ENCODE measurements at regions not wholly inside any gene's neighbourhood (a gene's known extent, or its start where the extent isn't known, plus 50 kb on each side); places are given as distances from the start of the nearest gene placed in this dataset.

GRCh38 chr12:127861406-127861805, 405.6 kb upstream of the TMEM132C start:
- H3K4me3 Mint-ChIP-seq, result no peak overlapping the region
- ATAC-seq (ENCODE audit: low read depth) (no peak), DNase-seq (no peak)
- H4K20me1 ChIP-seq (ENCODE audit: control insufficient read depth, insufficient read depth, low read length, poor library complexity, severe bottlenecking), result no peaks in the 10 kb centered on the region
- no peaks in the 10 kb centered on the region for H3K4me1 Mint-ChIP-seq
- no peak overlapping the region for H3K27ac ChIP-seq (ENCODE audit: low read length in 2 of 2)
- H3K79me2 ChIP-seq (ENCODE audit: control insufficient read depth, insufficient read depth, low read length), result no peaks in the 10 kb centered on the region
- H3K9me3 Mint-ChIP-seq (ENCODE audit: insufficient read depth), result peaks cover 8% of the 10 kb centered on the region
- ChIA-PET CTCF (no interaction called here), POLR2A (no interaction called here)
- H3K4me1 ChIP-seq (ENCODE audit: control insufficient read depth in 2 of 2, insufficient read depth in 2 of 2, low read length in 2 of 2), result no peaks in the 10 kb centered on the region
- no peak overlapping the region for H2AFZ ChIP-seq (ENCODE audit: insufficient read depth, low read depth, low read length, poor library complexity, severe bottlenecking)
- H3K9ac ChIP-seq (ENCODE audit: low read length), result no peak overlapping the region
- no peak for TF ChIP-seq EZH2 (IDR thresholded peaks at IDR 0.05; ENCODE audit: borderline replicate concordance, insufficient read depth, low read depth, low read length, poor library complexity, severe bottlenecking)
- TF ChIP-seq, protein P1, sequence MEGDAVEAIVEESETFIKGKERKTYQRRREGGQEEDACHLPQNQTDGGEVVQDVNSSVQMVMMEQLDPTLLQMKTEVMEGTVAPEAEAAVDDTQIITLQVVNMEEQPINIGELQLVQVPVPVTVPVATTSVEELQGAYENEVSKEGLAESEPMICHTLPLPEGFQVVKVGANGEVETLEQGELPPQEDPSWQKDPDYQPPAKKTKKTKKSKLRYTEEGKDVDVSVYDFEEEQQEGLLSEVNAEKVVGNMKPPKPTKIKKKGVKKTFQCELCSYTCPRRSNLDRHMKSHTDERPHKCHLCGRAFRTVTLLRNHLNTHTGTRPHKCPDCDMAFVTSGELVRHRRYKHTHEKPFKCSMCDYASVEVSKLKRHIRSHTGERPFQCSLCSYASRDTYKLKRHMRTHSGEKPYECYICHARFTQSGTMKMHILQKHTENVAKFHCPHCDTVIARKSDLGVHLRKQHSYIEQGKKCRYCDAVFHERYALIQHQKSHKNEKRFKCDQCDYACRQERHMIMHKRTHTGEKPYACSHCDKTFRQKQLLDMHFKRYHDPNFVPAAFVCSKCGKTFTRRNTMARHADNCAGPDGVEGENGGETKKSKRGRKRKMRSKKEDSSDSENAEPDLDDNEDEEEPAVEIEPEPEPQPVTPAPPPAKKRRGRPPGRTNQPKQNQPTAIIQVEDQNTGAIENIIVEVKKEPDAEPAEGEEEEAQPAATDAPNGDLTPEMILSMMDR (IDR thresholded peaks at IDR 0.05), result no peak
- H3K9me3 ChIP-seq (ENCODE audit: control extremely low read depth in 1 of 3, control insufficient read depth in 2 of 3, insufficient read depth in 1 of 3, low read length in 2 of 3), result peaks cover 0 to 3% (median 0%) of the 10 kb centered on the region in 3 donors
- intact Hi-C loops (cut with micrococcal nuclease), result no loop called here
- no peaks in the 10 kb centered on the region for H3K27me3 Mint-ChIP-seq
- no peak overlapping the region for H3K4me2 ChIP-seq (replicated peaks; ENCODE audit: low read depth, low read length, poor library complexity, severe bottlenecking)
- no peaks in the 10 kb centered on the region for H3K36me3 ChIP-seq (replicated peaks in 1 of 2; ENCODE audit: control extremely low read depth in 1 of 2, control insufficient read depth in 1 of 2, extremely low read depth in 1 of 2, insufficient read depth in 2 of 2, low read length in 1 of 2)
- H3K27me3 ChIP-seq (replicated peaks in 1 of 4; ENCODE audit: control extremely low read depth in 1 of 4, control insufficient read depth in 3 of 4, insufficient read depth in 4 of 4, low read length in 3 of 4), result no peaks in the 10 kb centered on the region
- WGBS (ENCODE audit: insufficient coverage), result no CpG with 5 or more reads among the region's 3 CpGs
- no peak overlapping the region for H3K4me3 ChIP-seq (ENCODE audit: control extremely low read depth in 1 of 5, extremely low read depth in 1 of 5, insufficient read depth in 1 of 5, low read depth in 2 of 5, low read length in 4 of 5)
- H3K27ac Mint-ChIP-seq, result no peak overlapping the region

DNA sequence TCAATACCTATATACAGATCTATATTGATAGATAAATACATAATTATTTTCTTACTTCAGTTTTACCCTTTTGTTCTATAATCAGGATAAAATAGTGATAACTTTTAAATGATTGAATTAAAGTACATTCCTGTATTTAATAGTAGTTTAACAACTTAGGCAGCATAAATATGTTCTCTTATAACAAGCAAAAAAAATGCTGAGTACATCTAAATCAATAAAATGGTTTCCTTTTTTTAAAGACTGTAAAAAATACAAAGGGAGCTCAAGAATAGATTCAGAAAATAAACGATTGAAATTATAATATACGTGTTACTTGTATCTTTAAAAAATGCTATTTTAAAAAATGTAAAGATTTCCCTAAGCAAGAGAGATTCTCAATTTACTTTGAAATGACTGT, 393.7 kb upstream of the TMEM132C start:
- Histone ChIP-seq H3K4me2 (replicated peaks; ENCODE audit: low read depth, low read length, poor library complexity, severe bottlenecking) (no peak overlapping the region), H3K9me3 (ENCODE audit: control extremely low read depth in 1 of 3, control insufficient read depth in 2 of 3, insufficient read depth in 1 of 3, low read length in 2 of 3) (peaks cover 0 to 4% (median 0%) of the 10 kb centered on the region in 3 donors), H3K79me2 (ENCODE audit: control insufficient read depth, insufficient read depth, low read length) (no peaks in the 10 kb centered on the region), H2AFZ (ENCODE audit: insufficient read depth, low read depth, low read length, poor library complexity, severe bottlenecking) (no peak overlapping the region), H3K4me1 (ENCODE audit: control insufficient read depth in 2 of 2, insufficient read depth in 2 of 2, low read length in 2 of 2) (no peaks in the 10 kb centered on the region), H3K9ac (ENCODE audit: low read length) (no peak overlapping the region), H3K4me3 (ENCODE audit: control extremely low read depth in 1 of 5, extremely low read depth in 1 of 5, insufficient read depth in 1 of 5, low read depth in 2 of 5, low read length in 4 of 5) (no peak overlapping the region), H3K27ac (ENCODE audit: low read length in 2 of 2) (no peak overlapping the region), H4K20me1 (ENCODE audit: control insufficient read depth, insufficient read depth, low read length, poor library complexity, severe bottlenecking) (no peaks in the 10 kb centered on the region), H3K36me3 (replicated peaks in 1 of 2; ENCODE audit: control extremely low read depth in 1 of 2, control insufficient read depth in 1 of 2, extremely low read depth in 1 of 2, insufficient read depth in 2 of 2, low read length in 1 of 2) (no peaks in the 10 kb centered on the region), H3K27me3 (replicated peaks in 1 of 4; ENCODE audit: control extremely low read depth in 1 of 4, control insufficient read depth in 3 of 4, insufficient read depth in 4 of 4, low read length in 3 of 4) (no peaks in the 10 kb centered on the region)
- Mint-ChIP-seq H3K9me3 (ENCODE audit: insufficient read depth) (no peaks in the 10 kb centered on the region), H3K27me3 (no peaks in the 10 kb centered on the region), H3K27ac (no peak overlapping the region), H3K4me1 (no peaks in the 10 kb centered on the region), H3K4me3 (no peak overlapping the region)
- intact Hi-C loops (cut with micrococcal nuclease), result no loop called here
- no CpG with 5 or more reads among the region's 2 CpGs for WGBS (ENCODE audit: insufficient coverage)
- CTCF ChIA-PET, result no interaction called here
- no peak for DNase-seq
- POLR2A ChIA-PET, result no interaction called here
- TF ChIP-seq, protein P1 (IDR thresholded peaks at IDR 0.05), result no peak
- TF ChIP-seq EZH2 (IDR thresholded peaks at IDR 0.05; ENCODE audit: borderline replicate concordance, insufficient read depth, low read depth, low read length, poor library complexity, severe bottlenecking), result no peak
- no peak for ATAC-seq (ENCODE audit: low read depth)

Measured in B cell (primary cell).